ENCODE measurements at regions not wholly inside any gene's neighbourhood (a gene's known extent, or its start where the extent isn't known, plus 50 kb on each side); places are given as distances from the start of the nearest gene placed in this dataset.

DNA sequence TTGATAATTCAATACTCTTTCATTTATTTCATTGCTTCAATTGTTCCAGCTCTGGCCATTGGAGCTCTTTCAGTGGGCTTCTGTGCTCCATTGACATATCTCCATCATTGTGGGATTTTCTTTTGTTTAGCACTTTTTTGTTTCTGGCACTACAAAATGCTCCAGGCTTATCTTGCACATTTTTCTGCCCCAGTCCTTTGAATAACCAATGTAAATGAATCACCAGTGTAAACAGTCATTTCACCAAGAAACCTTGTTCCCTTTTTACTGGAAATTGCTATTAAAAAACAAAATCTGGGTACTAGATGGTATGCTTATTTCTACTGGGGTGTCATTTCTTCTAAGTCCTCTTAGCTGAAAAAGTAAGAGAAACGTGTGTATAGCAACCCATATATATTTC is 173.0 kb upstream of the LYPLAL1 start:
- no peak for DNase-seq

DNA sequence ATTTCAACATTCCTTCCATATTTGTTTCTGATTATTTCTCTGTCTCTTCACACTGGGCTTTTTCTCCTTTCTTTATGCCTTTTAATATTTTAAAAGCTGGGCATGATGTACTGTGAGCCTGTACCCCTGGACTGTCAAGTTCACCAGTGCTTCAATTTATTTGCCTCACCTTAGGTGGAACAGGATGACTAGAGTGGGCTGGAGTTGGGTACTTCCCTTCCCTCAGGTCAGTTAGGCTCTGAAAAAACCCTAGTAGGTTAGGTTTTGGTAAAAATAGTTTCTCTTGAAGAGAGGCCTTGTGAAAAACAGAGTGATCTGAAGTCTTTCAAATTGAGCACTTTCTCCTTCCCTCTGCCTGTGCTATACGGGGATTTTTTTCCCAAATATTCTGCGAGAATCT is 163.0 kb upstream of the LYPLAL1 start:
- no peak for DNase-seq

DNA sequence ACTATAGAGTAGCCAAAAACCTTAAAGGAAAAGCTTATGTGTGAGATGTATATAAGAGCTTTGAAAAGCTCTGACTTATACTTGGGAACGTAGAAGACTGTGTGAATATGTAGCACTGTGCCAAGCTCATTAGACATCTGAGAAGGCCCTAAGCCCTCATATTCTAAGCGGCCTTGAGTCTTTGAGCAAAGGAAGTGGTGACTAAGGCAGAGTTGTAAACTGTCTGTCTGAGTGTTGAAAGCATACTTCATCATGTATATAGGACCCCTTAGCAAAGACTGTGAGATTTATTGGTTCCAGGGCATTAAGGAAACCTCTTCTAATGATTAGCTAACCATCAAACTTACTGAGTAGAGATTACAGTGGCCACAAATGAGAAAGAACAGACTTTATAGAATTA is 153.3 kb upstream of the LYPLAL1 start:
- DNase-seq: no peak

DNA sequence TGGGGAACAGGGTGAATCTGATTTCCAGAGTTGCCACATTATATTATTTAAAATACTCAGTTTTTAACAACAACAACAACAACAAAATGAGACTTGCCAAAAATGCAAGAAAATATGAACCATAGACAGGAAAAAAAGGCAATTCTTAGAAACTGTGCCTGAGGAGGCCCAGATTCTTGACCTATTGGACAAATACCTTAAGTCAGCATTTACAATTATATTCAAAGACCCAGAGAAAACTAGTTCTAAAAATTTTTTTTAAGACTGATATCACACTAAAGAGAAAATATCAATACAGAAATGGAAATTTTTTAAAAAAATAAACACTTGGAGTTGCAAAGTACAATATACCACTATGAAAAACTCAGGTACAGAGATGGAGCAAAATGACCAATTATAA is 152.8 kb upstream of the LYPLAL1 start:
- no peak for DNase-seq

DNA sequence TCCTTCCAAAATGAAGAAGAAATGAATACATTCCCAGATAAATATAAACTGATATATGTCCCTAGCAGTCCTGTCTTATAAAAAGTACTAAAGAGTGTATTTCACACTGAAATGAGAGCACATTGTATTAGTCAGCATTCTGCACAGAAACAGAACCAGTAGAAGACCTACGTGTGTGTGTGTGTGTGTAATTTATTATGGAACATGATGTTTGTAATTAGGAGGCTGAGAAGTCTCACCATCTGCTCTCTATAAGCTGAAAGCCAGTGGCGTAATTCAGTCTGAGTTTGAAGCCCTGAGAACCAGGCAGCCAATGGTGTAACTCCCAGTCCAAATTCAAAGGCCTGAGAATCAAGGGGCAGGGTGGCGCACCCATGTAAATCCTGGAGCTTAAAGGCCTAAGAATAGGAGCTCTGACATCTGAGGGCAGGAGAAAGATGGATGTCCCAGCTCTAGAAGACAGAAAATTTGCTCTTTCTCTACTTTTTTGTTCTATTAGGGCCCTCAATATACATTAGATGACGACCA is 146.5 kb upstream of the LYPLAL1 start:
- DNase-seq: no peak

DNA sequence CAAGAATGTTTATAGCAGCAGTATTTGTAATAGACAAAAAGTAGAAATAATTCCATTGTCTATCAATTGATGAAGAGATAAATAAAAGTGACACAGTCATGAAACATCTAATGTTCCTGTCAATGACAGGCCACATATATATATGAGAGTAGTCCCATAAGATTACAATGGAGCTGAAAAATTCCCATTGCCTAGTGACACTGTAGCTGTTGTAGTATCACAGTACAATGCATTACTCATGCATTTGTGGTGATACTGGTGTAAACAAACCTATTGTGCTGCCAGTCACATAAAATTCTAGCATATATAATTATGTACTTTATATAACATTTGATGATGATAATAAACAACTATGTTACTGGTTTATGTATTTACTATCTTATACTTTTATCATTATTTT is 141.9 kb upstream of the LYPLAL1 start:
- DNase-seq: no peak

DNA sequence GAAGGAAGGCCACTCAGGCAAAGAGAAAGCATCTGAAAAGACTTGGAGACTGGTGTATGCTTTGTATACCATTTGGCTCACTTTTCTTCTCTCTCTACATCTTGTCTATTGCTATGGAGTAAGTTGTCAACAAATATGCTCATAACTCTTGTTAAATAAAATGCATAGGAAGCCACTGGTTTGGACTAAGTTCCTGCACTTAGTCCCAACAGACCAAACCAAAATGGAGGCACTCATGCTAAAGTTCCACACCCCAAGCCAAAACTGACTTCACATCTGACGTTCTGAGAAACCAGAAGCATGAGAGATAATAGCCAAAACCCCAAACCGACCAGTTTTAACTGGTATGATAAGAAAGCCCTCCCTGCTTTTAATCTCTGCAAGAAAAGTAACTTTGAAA is 135.3 kb upstream of the LYPLAL1 start:
- no peak for DNase-seq

DNA sequence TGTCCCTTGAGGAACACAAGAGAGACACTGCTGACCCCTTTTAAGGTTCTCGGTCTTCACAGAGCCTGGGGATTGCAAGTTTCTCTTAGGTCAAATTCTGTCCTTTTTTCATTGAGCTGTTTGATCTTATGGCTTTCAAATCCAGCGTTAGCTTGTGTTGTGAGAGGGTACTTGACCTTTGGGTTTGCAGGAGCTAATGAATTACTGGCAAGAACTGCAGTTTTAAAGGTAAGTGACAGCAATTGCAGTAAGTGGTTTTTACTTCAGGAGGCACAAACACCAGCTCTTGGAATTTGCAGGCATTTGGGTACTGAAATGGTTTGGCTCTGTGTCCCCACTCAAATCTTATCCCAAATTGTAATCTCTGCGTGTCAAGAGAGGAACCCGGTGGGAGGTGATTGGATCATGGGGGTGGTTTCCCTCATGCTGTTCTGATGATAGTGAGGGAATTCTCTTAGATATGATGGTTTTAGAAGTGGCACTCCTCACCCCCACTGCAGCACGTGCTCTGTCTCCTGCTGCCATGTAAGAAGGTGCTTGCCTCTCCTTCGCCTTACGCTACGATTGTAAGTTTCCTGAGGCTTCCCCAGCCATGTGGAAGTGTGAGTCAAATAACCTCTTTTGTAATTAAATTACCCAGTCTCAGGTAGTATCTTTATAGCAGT is 134.5 kb upstream of the LYPLAL1 start:
- DNase-seq: no peak

DNA sequence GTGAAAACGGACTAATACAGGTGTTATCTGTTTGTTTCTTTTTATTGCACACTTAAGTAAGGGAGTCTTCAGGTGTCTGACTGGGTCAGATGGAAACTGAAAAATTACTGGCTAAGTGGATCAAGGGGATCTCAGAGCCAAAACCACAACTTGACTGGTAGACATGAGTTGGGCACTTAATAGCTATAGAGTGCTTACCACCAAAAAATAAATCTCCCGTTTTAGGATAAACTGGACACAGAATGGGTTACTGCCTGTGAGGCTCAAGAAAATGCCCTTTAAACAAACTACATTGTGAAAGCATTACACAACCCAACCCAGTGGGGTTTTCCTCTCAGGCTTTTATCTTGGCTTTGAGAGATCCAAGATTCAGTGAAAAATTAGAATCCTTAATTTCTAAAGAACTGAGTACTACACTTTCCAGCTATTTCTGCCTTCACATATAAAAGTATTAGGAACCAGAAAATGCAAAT is 134.0 kb upstream of the LYPLAL1 start:
- no peak for DNase-seq

DNA sequence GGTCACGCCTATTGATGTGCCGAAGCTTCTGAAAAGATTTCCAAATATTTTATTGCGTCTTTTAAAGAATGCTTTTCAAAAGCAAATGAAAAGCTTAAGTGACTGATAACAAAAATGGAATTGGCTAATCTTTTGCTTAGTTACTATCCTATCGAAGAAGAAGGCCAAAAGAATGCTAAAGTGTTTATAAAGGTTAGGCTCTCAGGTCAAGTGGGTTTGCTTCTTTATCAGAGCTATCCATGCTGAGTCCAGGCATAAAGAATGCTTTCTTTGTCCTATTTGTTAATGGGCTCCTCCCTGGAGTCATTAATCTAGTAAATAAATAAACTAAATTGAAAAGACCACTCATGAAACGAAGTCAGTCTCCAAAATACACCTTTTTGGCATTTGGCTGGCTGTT is 133.4 kb upstream of the LYPLAL1 start:
- no peak for DNase-seq

DNA sequence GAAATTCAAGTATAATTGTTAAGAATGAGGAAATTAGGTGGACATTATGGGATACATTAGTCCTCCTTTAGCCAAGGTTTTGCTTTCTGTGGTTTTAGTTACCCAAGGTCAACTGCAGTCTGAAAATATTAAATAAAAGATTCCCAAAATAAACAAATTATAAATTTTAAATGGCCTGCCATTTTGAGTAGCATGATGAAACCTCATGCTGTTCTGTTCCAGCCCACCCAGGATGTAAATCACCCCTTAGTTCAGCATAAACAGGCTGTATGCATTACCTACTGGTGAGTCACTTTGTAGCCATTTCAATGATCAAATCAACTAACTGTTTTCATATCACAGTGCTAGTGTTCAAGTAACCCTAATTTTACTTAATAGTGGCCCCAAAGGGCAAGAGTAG is 132.5 kb upstream of the LYPLAL1 start:
- DNase-seq: no peak

DNA sequence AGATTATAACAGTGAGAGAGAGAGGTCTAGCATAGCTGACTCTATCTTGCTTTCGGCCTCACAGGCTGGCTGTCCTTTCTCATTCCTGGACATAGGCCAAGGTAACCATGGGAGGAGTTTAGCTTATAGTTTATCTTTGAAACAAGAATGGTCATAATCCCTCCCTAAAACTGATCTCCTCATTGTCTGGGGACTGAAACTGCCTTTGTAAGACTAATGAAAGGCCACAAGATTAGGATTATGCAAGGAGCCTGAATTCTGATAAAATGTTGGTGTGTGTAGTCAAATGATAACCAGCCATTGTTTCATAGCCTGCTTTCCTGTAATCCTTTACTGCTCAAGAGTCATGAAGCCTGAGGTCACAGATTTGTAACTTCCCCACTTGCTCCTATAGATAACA is 131.9 kb upstream of the LYPLAL1 start:
- DNase-seq: no peak

DNA sequence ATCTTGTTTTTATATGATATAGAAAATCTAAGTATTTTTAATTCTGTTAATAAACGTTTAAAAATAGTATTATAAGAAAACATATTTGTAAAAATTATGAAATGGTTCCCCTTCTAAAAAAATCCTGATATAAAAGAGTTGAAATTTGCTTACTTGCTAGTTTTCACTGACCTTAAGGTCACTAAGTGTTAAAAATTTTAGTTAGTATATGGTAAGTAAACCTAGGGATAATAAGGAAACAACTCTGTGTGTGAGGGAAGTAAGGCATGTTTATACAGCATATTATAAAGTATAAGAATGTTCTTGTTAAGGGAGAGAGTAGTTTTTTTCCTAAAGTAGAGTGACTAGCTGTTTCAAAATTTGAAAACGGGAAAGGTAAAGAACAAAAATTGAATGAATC is 130.9 kb upstream of the LYPLAL1 start:
- no peak for DNase-seq

DNA sequence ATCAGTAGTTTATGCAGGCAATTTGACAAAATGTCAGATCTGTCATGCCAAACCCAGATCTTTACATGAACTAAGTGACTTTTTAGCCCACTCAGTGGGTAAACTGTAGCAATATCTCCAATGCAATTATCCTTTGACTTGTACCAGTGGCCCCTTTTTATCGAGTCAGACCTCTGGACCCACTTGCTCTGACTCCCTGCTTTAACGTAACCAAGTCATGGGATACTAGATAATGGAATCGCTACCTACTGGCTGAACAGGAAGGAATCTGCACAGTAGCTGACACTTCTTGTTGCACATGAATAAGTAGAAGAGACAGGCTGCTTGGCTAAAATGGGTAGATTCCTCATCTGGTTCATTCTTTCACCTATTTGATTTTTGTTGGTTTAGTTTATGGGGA is 128.4 kb upstream of the LYPLAL1 start:
- no peak for DNase-seq

DNA sequence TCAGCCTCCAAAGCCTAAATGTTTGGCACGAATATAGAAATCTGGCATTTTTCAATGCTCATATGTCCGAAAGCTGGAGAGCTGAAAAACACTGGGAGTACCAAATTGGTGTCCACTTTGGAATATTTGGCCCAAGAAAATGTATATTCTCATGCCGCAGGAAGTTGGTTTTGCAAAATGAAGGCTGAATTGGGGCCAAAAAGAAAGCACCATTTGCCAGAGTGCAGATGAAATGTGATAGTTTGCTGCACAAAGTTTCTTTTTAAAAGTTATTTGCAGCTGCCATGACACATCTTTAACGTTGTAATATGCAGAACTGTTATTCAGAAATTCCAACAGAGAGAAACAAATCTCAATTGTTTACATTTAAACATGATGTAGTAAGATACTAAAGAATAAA is 124.2 kb upstream of the LYPLAL1 start:
- DNase-seq: no peak

DNA sequence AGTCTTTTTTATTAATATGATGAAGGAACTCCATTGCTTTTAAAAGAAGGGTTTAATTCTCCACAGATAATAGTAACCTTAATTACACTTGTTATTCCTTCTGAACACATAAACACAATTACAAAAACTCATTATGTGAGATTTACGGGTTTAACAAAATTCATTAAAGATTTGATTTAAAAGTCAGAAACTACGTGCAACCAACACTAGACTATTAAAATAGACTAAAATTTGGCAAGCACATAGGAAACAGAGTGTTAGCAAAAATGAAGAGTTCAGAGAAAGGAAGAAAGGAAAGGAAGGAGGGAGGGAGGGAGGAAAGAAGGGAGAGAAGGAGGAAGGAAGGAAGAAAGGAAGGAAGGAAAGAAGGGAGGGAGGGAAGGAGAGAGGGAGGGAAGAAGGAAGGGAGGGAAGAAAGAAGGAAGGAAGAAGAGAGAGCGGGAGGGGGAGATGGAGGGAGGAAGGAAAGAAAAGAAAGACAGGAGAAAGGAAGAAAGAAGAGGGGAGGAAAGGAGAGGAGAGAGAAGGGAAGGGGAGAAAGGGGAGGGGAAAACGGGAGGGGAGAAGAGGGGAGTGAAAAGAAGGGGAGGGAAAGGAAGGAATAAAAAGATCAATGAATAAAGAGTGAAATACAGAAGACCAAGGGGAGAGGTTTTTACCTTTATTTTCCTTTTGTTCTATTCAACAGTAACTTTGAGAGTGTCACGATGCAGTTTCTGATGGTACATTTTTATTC is 123.4 kb upstream of the LYPLAL1 start:
- no peak for DNase-seq

DNA sequence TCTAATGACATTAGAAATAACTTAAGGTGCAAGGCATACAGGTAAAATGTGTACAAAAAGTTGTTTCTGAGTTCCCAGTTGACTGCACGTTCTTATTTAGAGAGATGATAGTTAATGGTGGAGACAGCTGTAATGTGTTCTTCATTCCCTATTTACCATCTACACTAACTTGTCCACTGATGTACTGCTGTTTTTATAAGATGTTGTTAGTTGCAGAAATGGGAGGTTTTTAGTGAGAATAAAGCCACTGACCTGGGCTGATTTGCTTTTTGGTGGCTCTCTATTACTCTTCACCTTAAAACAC is 122.9 kb upstream of the LYPLAL1 start:
- DNase-seq: no peak

DNA sequence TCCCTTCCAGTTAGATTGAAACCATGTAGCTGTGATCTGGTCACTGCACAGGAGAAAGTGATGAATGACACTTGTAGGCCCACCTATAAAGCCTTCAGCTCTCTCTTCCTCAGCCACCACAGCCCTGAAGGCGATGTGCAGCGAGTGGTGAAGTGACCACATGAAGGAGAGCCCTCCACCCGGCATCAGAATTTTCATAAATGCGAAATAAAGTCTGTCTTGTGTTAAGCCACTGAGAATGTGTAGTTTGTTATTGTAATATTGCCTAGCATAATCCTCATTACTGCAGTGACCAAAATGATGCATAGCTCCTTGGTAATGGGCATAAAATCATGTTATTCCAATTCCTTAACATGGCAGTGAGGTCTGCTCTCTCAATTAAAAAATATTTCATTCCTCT is 122.1 kb upstream of the LYPLAL1 start:
- DNase-seq: no peak

DNA sequence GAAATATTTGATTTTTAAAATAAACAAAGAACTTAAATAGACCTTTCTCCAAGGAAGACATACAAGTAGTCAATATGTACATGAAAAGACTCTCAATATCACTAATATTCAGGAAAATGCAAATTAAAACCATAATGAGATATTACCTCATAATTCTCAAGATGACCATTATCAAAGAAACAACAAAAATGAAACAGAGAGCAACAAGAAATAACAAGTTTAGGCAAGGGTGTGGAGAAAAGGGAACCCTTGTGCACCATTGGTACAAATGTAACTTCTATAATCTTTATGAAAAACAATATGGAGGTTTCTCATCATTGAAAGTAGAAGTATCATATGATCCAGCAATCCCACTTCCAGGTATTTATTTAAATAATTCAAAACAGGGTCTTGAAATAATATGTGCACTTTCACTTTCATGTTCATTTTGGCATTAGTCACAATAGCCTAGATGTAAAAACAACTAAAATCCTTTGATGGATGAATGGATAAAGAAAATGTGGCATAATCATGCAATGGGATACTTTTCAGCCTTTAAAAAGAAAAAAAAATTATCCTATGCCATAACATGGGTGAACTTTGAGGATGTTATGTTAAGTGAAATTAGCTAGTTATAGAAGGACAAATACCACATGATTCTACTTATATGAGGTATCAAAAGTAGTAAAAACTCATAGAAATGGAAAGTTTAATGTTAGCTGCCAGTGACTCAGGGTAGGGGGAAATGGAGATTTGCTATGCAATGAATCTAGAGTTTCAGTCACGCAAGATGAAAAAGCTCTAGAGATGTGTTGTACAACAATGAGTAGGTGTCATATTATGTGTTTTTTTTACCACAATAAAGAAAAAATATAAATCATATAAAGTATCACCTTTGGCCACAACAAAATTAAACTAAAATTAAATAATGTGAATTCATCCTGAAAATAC is 114.5 kb upstream of the LYPLAL1 start:
- DNase-seq: no peak

DNA sequence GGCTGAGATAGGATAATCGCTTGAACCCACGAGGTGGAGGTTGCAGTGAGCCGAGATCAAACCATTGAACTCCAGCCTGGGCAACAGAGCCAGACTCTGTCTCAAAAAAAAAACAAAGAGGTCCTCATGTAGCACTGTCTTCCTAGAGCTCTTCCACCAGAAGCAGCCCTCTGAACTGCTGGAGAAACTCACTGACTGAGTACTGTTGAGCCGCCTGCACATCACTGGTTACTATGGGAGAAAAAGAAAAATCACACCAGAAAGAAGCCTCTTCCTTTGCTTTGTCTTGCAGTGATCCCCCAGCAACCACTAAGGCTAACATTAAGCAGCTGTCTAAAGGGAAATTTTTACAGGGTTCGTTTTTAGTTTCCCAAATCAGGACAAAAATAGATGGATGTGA is 112.9 kb upstream of the LYPLAL1 start:
- DNase-seq: no peak

DNA sequence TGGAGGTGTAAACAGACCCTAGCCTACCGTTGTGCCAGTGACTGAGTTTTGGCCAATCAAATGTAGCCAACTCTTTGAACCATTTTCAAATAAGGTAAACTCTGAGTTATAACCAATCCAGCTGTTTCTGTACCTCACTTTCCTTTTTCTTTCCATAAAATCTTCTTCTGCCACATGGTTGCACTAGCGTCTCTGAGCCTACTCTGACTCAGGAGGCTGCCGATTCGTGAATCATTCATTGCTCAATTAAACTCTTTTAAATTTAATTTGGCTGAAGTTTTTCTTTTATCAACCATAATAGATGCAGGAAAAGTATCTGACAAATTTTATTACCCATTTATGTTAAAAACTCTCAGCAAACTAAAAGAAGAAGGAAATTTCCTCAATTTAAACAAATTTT is 111.5 kb upstream of the LYPLAL1 start:
- DNase-seq: no peak

DNA sequence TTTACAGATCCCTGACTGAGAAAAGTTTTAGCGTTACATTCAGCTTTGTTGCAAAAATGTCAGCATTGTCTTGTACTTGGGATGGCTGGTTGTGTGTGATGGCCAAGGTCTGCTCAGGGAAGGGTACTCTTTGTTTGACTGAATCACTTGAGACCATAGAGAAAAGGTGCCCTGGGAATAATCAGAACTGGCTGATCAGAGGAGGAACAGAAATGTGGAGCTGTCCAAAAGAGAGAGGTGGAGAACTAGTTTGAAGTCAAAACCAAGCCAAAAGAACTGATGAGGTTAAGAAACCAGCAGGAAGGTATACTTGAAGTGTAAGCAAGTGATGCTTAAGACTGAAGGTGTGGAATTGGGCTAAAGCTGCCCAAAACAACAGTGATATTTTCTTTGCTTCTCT is 107.6 kb upstream of the LYPLAL1 start:
- DNase-seq: no peak

DNA sequence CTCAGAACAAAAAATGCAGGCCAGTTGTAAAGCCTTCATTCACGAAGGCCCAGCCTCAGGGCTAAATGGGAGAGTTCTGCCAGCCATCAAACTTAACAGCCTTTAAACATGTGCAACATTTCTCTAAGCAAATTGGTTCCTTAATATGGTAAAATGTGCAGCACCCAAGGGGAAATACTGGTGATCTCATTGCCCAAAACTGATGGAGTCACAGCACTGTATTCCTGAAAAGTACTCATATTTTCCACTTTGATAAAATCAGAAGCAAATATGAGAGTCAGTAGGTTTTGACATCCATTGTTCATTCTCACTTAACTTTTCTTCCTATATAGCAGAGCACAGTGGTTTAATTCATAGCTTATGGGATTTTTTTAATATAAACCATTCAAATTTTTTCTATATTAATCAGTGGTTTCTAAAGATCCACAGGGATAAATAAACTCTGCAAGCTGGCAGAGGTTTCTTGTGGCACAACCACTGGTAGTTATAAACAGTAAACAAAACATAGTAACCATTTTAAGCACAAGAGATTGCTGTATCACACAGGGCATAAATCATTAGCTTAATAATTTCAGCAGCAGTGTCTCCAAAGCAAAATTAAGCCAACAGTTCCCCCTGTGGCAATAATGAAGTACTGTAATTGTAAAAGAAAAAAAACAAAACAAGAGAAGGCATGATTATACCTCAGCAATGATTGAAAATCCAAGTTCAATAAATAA is 106.9 kb upstream of the LYPLAL1 start:
- no peak for DNase-seq

Data from NCI-H146 (cell line).